Transverse colon (tissue), 4 donors: ENCODE measurements at regions not wholly inside any gene's neighbourhood (a gene's known extent, or its start where the extent isn't known, plus 50 kb on each side); places are given as distances from the start of the nearest gene placed in this dataset.

Source experiments
- DNase-seq: peaks from one replicate; pipeline ENCODE4 v3.0.0-alpha.2; 2019
- H3K27ac ChIP-seq, 4 donors: fragments of 200-600 bp; sonication (generic); 2 replicates each; pipeline ENCODE4 v1.5.1; 2016 to 2018; ENCODE audit warnings: inconsistent platforms in 4 of 4
- H3K27me3 ChIP-seq: fragments of 200-600 bp; sonication (generic); 2 replicates; pipeline ENCODE4 v1.5.1; 2017; ENCODE audit warnings: inconsistent platforms
- H3K36me3 ChIP-seq, 4 donors: fragments of 200-600 bp; sonication (generic); 2 replicates each; pipeline ENCODE4 v1.5.1; 2017 to 2019; ENCODE audit warnings: inconsistent platforms in 4 of 4
- H3K4me1 ChIP-seq, 4 donors: fragments of 200-600 bp; sonication (generic); 2 replicates each; pipeline ENCODE4 v1.5.1; 2017 to 2020; ENCODE audit warnings: inconsistent platforms in 4 of 4
- H3K4me3 ChIP-seq, 4 donors: fragments of 200-600 bp; sonication (generic); 1 replicate in 1 of 4; 2 replicates in 3 of 4; pipeline versions ENCODE4 v1.5.1 to v1.6.1; 2017 to 2019; ENCODE audit warnings: inconsistent platforms in 4 of 4
- H3K9me3 ChIP-seq, 2 donors: fragments of 200-600 bp; sonication (generic); 2 replicates each; pipeline ENCODE4 v1.5.1; 2017 to 2019; ENCODE audit warnings: inconsistent platforms in 2 of 2
- EP300 ChIP-seq: sonication (generic); formaldehyde crosslinking; IDR thresholded peaks from one replicate; pipeline ENCODE4 v1.6.1; 2017; ENCODE audit warnings: antibody characterized with exemption, low read depth
- POLR2A ChIP-seq: fragments of 450-650 bp; IDR thresholded peaks from one replicate; pipeline ENCODE4 v1.6.1; 2016; ENCODE audit warnings: antibody characterized with exemption, mild to moderate bottlenecking, moderate library complexity
- POLR2AphosphoS5 ChIP-seq, 3 donors: sonication (generic); formaldehyde crosslinking; IDR thresholded peaks; one replicate each; pipeline ENCODE4 v1.6.1; 2016; ENCODE audit warnings: antibody characterized with exemption in 3 of 3
- WGBS, 2 donors: methylation state at CpG; one replicate each; pipeline ENCODE4 v1.1.5; 2018; ENCODE audit warnings: low coverage in 1 of 2; 5-methylcytosine and 5-hydroxymethylcytosine counted together
- in situ Hi-C, 4 donors: fragments of 200-750 bp; cut with MboI; loops; one replicate each; pipeline versions ENCODE4 v1.15.0 to v1.15.1; 2017; ENCODE audit warnings: low sequenced_read_pairs in 3 of 4, low pct_ligation_motif_present in 1 of 4, low pct_unique_long_range_greater_than_20kb in 1 of 4
- intact Hi-C: fragments of 100-400 bp; cut with DNase I; formaldehyde crosslinking; loops from one replicate; pipeline ENCODE4 v1.15.1; 2023; ENCODE audit warnings: low total_unique reads
- TF ChIP-seq, protein P1 (sequence below), 5 experiments: fragments of 200-600 bp in 3 of 5; fragments of 450-650 bp in 2 of 5; sonication (generic) in 3 of 5; IDR thresholded peaks; 1 replicate in 2 of 5; 2 replicates in 3 of 5; pipeline ENCODE4 v1.5.1; 2016 to 2017; ENCODE audit warnings: antibody characterized with exemption in 5 of 5, inconsistent platforms in 3 of 5, mild to moderate bottlenecking in 2 of 5, moderate library complexity in 1 of 5

DNA sequence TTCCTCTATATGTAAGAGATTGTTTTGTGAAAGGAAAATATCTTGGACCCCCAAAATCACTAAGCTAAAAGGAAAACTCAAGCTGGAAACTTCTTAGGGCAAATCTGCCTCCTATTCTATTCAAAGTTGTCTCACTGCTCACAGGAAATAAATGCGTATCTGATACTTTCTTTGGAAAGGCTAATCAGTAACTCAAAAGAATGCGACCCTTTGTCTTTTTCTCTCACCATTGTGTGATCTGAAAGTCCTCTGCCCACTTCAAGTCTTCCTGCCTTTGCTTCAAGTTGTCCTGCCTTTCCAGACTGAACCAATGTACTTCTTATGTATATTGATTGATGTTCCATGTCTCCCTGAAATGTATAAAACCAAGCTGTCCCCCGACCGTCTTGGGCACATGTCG is 157.3 kb downstream of the KIF2B start:
- no peaks in the 10 kb centered on the region for H3K36me3 ChIP-seq
- DNase-seq = no peak
- no peak overlapping the region for H3K27ac ChIP-seq
- 58 to 71% methylated on average over 4 to 5 of the region's 5 CpGs for WGBS, 2 donors
- intact Hi-C loops = no loop called here
- no peak overlapping the region for H3K4me3 ChIP-seq
- peaks cover 0 to 3% of the 10 kb centered on the region in 2 donors for H3K9me3 ChIP-seq
- H3K4me1 ChIP-seq = no peaks in the 10 kb centered on the region
- in situ Hi-C loops = no loop called here
- H3K27me3 ChIP-seq = no peaks in the 10 kb centered on the region
- no peak for TF ChIP-seq POLR2AphosphoS5 (IDR thresholded peaks at IDR 0.05)
- TF ChIP-seq, protein P1, sequence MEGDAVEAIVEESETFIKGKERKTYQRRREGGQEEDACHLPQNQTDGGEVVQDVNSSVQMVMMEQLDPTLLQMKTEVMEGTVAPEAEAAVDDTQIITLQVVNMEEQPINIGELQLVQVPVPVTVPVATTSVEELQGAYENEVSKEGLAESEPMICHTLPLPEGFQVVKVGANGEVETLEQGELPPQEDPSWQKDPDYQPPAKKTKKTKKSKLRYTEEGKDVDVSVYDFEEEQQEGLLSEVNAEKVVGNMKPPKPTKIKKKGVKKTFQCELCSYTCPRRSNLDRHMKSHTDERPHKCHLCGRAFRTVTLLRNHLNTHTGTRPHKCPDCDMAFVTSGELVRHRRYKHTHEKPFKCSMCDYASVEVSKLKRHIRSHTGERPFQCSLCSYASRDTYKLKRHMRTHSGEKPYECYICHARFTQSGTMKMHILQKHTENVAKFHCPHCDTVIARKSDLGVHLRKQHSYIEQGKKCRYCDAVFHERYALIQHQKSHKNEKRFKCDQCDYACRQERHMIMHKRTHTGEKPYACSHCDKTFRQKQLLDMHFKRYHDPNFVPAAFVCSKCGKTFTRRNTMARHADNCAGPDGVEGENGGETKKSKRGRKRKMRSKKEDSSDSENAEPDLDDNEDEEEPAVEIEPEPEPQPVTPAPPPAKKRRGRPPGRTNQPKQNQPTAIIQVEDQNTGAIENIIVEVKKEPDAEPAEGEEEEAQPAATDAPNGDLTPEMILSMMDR (IDR thresholded peaks at IDR 0.05) = no peak
- TF ChIP-seq POLR2A = no peak

DNA sequence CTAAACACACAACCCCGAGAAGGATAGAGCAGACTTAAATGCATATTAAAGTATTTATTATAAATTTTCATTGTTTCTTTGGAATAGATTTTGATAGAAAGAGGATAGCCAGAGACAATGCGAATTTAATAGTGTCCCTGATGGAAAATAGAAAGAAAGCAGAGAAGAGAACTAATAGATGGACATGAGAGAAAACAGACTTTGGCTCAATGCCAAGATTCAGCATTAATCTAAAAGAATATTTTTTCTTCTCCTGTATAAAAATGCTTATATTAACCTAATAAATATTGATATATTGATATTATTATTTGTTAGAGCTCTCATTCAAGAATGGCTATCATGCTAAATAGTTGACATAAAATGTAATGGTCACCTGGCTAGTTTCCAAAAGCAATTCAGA is 173.4 kb downstream of the KIF2B start:
- no peak for DNase-seq
- H3K27ac ChIP-seq = no peak overlapping the region
- WGBS, 2 donors = 70 to 87% methylated on average over 2 of the region's 2 CpGs
- H3K9me3 ChIP-seq = no peaks in the 10 kb centered on the region
- intact Hi-C loops (no loop called here), in situ Hi-C loops (no loop called here)
- no peak overlapping the region for H3K4me3 ChIP-seq
- no peaks in the 10 kb centered on the region for H3K4me1 ChIP-seq
- no peak for TF ChIP-seq EP300
- TF ChIP-seq POLR2A = no peak
- TF ChIP-seq, protein P1 (IDR thresholded peaks at IDR 0.05) = no peak
- TF ChIP-seq POLR2AphosphoS5 (IDR thresholded peaks at IDR 0.05) = no peak
- no peaks in the 10 kb centered on the region for H3K27me3 ChIP-seq
- H3K36me3 ChIP-seq = no peaks in the 10 kb centered on the region

DNA sequence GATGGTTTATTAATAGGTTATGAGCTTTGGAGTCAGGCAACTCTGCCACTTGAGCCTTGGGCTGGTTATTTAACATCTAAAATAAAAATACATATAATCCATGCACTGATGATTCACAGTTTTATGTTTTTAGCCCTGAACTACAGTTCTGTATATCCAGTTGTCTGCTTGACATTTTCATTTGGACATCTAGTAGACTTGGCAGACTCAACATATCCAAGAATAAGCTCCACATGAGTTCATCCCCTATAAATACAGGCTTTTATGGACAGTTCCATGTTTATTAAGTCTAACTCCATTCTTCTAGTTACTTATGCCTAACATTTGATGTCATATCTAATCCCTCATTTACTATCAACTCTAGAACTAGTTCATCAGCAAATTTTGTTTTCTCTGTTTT is 174.2 kb downstream of the KIF2B start:
- no peaks in the 10 kb centered on the region for H3K4me1 ChIP-seq
- H3K27me3 ChIP-seq = no peaks in the 10 kb centered on the region
- no peaks in the 10 kb centered on the region for H3K36me3 ChIP-seq
- H3K27ac ChIP-seq = no peak overlapping the region
- no peak for TF ChIP-seq EP300
- no peak for TF ChIP-seq POLR2A
- TF ChIP-seq, protein P1 (IDR thresholded peaks at IDR 0.05) = no peak
- TF ChIP-seq POLR2AphosphoS5 (IDR thresholded peaks at IDR 0.05) = no peak
- intact Hi-C loops = no loop called here
- H3K4me3 ChIP-seq = no peak overlapping the region
- no peaks in the 10 kb centered on the region for H3K9me3 ChIP-seq
- in situ Hi-C loops = no loop called here
- no peak for DNase-seq

DNA sequence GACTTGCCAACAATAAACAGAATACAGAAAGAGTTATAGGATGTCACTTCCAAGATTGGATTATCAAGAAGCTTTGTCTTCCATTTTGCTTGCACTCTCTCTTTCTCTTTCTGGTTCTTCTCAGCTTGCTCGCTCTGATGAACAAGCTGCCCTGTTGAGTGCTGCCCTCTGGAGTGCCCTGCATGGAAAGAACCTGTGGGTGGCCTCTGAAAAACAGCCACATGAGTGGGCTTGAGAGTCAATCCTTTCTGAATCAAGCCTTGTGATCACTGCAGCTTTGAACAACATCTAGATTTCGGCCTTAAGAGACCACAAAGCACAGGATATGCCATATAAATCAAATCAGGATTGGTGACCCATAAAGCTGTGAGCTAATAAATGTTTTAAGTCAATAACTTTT is 185.1 kb downstream of the KIF2B start:
- Histone ChIP-seq H3K9me3 (no peaks in the 10 kb centered on the region), H3K4me1 (no peaks in the 10 kb centered on the region), H3K27me3 (no peaks in the 10 kb centered on the region), H3K36me3 (no peaks in the 10 kb centered on the region), H3K27ac (no peak overlapping the region), H3K4me3 (no peak overlapping the region)
- intact Hi-C loops (no loop called here), in situ Hi-C loops (no loop called here)
- DNase-seq = no peak
- TF ChIP-seq POLR2A (no peak), POLR2AphosphoS5 (IDR thresholded peaks at IDR 0.05) (no peak), EP300 (no peak)
- TF ChIP-seq, protein P1 (IDR thresholded peaks at IDR 0.05) = no peak
- 17 to 61% methylated on average over 1 to 2 of the region's 2 CpGs for WGBS, 2 donors
